ENCODE measurements at regions not wholly inside any gene's neighbourhood (a gene's known extent, or its start where the extent isn't known, plus 50 kb on each side); places are given as distances from the start of the nearest gene placed in this dataset.

DNA sequence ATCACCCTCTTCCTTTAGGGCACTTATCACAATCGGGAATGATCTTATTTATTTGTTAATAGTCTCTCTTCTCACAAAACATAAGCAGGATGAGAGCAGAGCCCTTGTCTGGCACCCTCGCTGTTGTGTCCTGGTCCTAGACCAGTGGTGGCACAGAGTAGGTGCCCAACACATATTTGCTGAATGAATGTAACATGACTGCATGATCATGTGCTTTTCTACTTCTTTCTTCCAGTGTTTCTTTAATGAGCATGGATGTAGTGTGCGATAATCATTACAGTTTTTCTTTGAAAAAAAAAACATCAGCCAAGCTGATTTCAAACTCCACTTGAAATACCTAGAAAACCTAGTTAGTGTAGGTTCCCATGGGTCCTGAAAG lies 164.1 kb downstream of the CHIC2 start:
- no peak for TF ChIP-seq CTCF (IDR thresholded peaks at IDR 0.05)
- TF ChIP-seq POLR2A (IDR thresholded peaks at IDR 0.05): no peak
- TF ChIP-seq EP300 (IDR thresholded peaks at IDR 0.05): no peak
